Stimulated activated CD8-positive, alpha-beta memory T cell treated with anti-CD3 and anti-CD28 coated beads, Interleukin-4, amount 100 ng/mL, for 48 hours (primary cell): ENCODE measurements at regions not wholly inside any gene's neighbourhood (a gene's known extent, or its start where the extent isn't known, plus 50 kb on each side); places are given as distances from the start of the nearest gene placed in this dataset.

ENCODE experiments used
- DNase-seq: peaks from one replicate; pipeline ENCODE4 v3.0.0-alpha.2; 2020

DNA sequence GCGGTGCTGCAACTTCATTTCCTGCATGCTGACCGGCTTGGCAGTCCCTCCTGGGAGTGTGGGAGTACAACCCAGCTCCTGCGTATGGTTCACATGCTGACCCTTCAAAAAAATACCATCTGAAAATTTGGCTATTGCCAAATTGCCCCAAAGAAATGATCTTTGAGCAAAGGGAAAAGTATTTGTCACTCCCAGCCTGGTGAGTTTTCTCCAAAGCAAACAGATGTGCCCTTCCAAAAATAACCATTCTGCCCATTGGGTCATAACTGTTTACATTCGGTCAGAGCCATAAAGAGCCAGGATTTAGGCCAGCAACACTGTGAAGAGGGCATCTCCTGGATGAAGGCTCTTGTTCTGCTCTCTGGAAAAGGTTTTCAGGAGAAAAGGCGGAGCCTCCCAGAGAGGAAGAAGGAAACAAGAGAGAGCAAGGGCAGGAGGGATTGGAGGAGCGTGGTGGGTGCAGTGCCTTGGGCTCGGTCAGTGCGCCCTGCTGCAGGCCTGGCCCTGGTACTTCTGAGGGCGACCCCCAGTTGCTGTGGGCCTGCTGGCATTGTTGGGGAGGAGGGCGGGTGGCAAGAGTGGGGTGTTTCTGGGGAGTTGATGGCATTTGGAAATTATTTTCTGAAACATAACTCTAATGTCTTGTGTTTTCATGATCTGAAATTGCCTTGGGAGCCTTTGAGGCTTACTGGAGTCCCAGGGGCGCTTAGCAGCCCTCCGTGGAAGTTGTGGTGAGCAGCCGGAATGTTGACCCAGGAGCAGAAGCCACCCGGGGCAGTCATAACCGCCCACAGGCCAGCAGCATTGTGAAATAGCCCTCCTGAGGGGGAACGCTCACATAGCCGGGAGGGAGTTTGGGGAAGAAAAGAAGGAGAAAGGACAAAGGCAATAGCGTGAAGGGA is 248.4 kb downstream of the MYLK4 start:
- DNase-seq, result no peak

DNA sequence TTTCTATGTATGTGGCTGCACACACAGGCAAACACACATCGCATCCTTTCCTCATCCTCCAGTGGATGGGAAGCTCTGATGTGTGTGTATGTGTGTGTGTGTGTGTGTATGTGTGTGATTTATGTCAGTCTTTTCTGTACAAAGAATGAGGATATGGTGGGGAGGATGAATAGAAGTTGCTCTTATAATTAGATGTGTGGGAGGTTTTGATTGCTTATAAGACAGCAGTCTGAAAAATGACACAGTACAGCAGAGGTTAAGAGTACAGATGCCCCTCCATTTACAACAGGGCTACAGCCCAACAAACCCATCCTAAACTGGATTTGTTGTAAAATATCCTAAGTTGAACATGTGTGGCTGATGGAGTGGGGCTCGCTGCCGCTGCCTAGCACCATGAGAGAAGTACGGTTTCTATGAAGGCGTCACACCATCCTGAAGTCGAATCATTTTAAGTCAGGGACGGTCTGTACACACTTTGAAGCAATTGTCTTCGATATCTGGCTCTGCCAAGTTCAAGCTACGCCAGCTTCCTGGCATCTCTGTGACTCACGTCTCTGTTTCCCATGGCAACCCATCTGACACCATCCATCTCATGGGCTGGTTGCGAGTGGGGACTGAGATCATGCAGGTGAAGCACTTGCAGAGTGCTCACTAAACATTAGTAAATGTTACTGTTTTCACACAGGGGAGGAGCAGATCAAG is 252.6 kb downstream of the MYLK4 start:
- DNase-seq, result no peak

DNA sequence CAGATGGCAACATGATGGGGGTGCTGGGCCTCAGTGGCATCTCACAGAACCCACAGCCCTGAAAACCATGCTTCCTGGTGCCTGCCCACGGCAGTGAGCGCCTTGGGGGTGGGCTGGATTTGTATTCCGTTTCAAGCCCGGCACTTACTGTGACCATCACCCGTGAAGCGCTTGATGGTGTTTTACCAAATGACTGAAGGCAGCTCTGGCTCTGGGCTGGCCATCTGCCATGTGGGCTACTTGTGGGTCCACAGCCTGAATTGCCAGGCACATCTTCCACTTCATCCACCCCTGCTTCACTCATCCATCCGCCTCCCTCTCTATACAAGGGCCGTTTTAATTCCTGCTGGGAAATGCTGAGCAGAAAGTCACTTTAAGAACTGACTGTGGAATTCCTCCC is 250.9 kb upstream of the GMDS start:
- DNase-seq, result no peak

DNA sequence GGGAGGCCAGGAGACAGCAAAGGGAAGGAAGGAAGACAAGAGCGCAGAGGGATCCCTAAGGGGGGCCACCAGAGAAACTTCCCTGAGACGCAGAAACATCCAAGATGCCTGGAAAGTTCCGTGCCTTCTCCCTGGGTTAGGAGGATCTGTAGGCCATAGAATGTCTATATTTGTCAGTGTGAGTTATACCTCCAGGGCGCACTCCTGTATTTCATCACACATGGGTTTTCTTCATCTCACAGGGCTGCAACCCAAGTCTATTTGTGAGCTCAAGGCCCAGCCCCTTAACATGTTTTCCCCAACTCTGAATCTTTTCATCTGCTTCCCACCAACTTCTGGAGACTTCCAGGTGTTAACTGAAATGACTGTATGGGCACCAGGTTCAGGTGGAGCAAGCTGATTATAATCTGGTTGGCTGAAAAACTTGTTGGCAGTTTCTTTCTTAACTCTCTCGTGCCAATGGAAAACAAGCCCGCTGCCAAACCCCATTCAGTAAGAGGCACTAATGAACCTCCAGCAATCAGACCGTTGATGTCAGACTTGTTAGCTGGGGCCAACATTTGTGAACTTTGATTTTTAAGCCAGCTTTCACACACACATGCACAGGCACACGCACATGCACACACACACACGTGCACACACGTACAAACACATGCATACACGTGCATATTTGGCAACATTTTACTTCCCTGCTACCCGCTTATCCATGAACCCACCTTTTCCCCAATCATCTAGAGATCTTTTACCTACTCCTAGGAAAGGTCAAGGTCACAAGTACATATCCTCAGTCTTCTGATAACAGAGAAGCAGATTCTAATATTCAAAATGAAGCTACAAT is 247.5 kb upstream of the GMDS start:
- DNase-seq, result no peak

DNA sequence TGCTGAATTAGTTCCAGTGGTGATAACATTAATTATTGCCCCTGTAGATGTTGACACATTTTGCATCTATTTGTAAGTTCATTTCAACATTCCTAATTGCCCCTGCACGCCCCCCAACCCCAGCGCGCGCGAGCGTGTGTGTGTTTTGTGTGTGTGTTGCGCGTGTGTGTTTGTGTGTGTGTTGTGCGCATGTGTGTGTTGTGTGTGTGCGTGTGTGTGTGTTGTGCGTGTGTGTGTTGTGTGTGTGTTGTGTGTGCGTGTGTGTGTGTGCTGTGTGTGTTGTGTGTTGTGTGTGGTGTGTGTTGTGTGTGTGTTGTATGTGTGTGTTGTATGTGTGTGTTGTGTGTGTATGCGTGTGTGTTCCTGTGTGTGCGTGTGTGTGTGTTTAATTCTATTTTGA is 245.7 kb upstream of the GMDS start:
- DNase-seq, result no peak

DNA sequence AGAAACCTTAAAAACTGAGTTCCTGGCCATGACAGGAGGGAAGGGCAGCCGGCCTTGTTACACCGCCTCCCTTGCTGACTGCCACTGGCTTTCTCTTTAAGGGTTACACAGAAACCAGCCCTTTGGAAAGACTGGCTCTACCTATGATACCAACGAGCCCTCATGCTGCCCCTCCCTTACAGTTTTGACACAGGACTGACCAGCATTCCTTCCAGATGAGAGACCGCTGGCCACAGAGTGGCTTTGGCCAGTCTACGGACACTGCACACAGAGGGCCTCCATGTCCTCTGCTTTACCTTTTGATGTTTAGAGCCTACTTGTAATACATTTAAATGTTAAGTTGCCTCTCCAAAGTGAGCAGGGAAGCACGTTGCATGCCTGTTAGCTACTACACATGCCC is 243.2 kb upstream of the GMDS start:
- no peak for DNase-seq

DNA sequence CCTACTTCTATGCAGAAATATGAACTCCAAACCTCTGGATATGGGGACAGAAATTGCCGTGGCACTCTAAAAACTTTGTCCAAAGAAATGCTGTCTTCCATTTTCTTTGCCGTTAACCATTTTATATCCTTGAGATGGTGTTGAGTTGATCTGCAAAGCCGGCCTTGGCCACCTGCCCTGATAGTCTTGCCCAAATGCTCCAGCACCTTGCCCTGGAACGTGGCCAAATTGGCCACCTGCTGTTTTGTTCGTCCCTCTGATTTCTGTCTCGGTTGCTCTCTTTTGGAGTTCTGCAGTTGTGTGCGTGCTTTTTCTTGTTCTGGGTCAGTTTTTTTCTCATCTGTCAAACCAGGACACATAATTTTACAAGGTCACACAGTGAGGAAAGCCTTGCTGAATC is 239.7 kb upstream of the GMDS start:
- no peak for DNase-seq

DNA sequence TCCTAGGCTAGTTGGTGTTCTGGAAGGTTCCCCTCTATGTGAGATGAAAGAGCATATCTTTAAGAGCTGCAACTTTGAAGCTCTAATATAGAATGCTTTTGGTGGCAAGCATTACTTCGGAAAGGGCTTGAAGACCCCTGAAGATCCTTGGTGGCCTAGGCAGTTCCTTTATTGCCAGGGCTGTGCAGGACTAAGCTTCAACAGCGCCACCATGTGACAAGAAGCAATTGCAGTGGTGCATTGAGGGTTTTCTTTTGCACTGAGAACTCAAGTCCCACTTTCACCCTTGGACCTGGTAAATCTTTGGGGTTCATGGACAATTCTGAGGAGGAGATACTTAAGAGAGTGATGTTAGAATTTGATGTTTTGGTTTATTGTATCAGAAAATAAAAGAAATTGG is 237.4 kb upstream of the GMDS start:
- DNase-seq, result no peak

DNA sequence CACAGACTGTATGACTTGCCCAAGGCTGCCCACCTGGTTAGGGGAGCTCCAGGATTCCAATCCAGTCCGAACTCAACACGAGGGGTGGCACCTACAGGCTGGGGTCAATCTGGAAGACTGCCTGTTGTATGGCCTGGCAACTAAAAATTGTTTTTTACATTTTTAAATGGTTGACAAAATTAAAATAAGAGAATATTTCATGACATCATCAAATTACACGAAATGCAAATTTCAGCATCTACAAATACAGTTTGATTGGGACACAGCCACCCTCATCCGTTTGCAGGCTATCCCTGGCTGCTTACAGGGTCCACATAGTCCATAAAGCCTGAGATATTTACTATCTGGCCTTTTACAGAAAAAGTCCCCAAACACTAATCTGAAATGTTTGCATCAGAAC is 235.9 kb upstream of the GMDS start:
- DNase-seq, result no peak

DNA sequence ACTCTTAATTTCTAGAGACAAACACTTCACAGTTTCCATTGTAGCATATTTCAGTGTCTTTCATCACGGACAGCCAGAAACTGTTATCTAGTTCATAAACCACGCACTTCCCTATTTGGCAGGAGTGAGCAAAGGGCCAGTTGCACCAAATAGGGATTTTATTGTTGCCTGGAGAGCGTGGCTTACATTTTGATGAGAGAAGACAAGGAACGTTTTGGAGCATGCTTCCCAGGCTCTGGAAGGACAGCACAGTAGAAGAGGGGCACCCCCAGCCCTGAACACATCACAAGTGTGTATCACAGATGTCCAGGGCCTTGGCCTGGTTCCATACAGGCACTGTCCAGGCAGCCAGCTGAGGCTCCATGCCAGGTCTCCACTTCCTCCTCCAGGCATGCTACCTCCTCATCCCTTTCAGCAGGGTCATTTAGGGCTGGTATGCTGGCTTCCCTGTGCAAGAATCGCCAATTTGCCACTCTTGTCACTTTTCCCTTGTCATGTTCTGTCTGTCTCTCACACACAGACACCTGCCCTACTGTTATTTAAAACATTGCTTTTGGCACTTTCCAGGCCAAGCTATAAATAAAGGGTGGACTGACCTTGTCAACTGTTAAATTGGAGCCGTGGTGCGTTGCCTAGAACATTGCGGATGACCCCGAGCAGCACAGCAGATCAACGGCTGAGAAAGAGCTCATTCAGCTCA is 235.0 kb upstream of the GMDS start:
- no peak for DNase-seq

DNA sequence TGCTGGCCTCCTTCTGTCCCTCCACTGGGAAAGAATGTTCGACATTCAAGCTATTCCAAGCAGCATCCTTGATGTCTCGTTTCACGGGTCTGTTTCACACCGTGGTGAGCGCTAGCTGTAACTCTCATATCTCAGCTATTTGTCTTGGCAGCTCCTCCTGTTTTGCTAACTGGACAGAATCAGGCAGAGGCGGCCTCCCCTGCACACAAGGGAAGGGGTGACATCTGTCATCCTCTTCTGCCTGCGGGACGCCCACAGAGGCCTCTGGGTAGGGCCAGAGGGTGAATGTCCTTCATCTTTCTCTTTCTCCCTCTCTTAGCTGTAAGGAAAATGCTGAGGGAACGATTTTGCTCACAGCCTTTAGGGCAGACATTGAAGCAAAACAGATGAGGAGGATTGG is 232.8 kb upstream of the GMDS start:
- DNase-seq, result no peak

DNA sequence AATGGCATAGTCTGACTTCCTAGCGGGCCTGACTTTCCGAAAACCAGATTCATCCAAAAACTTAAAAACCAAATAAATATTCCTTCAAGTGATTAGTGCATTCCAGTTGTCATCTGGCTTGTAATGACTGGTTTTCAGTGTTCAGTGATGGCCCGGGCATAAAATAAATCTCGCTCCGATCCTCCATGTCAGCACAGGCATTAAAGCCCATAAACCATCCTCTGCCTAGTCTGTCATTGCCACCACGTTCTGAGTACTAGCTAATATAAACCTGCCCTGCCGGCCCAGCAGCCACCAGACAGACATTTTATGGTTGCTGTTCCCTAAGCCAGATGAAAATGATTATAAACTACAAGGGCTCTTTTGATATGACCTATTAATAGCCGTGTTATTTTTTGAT is 232.3 kb upstream of the GMDS start:
- no peak for DNase-seq

DNA sequence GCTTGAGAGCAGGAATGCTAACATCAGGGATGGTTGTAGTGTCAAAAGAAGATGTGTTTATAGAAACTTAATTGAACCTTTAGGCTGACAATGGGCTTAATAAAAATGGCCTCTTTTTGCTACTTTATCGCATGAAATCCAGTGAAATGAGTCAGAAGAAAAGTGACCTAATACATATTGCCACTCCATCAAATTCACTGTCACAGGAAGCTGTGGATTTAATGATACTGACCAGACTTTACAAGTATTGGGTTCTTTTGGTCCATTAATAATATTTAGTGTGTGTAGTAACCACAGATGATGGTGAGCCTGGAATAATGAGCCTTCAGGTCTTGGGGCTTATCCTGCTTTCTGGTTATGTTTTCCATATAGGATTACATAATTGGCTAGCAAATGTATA is 231.8 kb upstream of the GMDS start:
- DNase-seq, result no peak

DNA sequence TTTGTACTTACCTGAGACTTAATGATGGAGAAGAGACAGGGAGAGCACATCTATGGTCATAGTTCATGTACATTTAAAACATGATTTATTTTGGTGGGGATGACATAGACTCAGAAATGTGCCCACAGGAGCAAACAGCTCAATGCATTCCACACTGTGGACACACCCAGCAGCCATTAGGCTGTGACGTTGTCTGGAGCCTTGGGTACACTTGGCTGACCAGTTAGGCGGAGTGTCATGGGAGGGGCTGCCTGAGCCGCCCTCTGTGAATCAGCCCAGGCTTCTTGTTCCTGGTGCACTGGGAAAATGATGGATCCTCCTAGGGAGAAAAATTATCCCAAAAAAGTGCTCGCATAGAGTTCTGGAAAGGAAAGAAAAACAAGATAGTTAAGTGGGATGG is 231.0 kb upstream of the GMDS start:
- DNase-seq, result no peak

DNA sequence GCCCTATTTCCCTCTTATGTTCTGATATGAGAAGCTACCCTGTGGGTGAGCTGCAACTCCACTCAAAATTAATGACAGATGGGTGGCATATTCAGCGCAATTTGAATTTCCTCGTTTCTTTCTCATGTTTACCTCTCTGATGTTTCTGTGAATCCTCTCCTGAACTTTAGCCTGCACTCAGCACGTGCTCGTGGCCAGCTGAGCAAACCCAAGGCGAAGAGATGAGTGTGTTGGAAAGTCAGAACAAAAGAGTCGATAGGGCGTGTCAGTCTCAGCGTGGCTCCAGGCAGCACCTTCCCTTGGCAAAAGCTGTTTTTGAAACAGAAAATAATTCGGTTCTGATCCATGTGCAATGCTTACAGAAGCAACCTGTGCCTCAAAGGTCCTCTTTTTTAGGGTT is 226.1 kb upstream of the GMDS start:
- DNase-seq, result no peak

DNA sequence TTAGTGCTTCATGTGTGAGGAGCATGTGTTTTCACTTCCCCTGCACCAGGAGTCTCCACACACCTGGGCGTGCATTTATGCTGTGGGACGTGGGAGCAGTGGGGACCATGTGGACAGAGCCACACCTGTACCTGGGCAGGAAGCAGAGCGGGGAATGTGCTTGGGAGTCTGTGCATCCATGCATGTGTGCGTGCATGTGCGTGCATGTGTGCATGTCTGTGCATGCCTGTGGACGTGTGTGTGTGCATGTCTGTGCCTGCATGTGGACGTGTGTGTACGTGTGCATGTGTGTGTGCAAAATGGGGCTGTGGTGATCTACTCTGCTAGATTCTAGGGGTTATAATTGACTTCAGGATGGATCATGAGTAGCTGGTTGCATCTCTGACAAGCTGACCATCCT is 224.0 kb upstream of the GMDS start:
- no peak for DNase-seq

DNA sequence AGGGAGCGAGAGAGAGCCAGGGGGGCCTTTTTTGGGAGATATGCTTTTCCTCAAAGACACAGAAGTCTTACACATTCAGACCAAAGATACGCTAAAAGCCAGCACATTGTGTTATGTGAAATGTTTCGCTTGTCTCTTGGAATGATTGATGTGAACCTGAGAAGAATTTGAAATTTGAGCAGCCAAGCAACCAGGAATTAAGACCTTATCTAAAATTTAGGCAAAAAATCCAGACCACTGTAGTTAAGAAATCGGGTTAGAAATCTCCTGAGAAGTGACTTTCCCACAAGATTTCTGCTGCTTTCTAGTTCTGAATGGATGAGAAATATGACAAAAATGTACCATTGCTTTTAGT is 223.2 kb upstream of the GMDS start:
- DNase-seq, result no peak

DNA sequence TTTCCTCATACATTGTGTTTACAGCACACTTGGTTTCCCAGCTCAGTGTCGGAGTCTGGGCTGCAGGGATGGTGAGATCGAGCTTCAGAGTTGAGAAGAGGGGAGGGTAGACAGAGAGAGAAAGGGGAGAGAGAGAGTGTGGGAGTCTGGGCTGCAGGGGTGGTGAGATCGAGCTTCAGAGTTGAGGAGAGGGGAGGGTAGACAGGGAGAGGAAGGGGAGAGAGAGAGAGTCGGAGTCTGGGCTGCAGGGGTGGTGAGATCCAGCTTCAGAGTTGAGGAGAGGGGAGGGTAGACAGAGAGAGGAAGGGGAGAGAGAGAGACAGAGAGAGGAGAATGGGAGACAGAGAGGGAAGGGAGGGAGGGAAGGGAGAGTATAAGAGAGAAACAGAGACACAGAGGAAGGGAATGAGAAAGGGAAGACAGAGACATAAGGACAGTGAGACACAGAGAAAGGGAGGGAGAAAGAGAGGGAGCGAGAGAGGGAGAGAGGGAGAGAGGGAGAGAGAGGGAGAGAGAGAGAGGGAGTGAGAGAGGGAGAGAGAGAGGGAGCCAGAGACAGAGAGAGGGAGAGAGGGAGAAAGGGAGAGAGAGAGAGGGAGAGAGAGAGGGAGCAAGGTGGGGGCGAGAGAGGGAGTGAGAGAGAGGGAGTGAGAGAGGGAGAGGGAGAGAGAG is 222.7 kb upstream of the GMDS start:
- no peak for DNase-seq

DNA sequence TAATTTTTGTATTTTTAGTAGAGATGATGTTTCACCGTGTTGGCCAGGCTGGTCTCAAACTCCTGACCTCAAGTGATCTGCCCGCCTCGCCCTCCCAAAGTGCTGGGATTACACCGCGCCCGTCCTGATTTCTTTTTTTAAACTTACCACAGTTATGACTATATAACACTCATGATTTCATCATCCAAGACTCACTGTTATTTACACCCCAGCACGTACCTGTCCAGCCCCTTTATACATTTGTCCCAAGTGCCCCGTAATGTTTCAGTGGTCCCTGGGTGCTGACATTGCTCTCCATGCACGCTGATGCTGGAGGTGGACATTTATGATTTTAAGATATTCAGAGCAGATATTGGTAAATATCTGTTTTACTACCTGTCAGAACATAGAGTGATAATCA is 219.9 kb upstream of the GMDS start:
- DNase-seq, result no peak

DNA sequence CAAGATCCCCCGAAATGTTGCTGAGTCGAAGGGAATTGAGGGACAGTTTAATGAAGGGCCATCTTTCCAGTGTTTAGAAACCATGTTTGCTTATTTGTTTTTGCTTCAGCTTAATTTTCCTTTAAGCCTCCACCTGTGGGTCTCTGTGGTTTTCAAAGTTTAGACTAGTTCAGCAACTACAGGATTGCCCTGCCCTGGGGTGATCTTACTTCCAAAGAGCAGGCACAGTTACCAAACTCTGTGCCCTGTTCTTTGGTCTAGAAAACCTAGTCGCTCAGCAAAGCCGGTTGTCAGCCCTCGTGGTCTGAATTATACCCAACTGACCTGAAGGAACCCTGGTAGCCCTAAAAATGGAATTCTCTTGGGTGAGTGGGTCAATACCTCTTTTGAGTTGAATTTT is 219.2 kb upstream of the GMDS start:
- no peak for DNase-seq

DNA sequence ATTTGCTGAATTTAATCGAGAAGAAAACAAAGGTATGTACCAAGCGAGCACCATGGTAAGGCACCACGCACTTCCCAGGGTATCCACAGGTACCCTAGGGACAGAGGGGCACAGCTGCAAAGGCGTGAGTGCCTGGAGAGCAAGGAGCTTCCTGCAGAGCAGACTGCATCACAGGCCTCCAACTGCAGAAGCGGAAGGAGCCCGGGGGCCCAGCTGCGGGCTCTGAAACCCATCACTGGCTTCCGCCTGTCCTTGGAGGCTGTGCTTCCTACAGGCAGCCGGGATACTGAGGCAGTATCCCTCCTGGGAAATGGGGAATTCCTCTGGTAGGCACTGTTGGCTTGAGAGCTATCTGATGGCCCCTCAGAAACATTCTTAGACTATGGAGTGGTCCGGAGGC is 217.4 kb upstream of the GMDS start:
- no peak for DNase-seq

DNA sequence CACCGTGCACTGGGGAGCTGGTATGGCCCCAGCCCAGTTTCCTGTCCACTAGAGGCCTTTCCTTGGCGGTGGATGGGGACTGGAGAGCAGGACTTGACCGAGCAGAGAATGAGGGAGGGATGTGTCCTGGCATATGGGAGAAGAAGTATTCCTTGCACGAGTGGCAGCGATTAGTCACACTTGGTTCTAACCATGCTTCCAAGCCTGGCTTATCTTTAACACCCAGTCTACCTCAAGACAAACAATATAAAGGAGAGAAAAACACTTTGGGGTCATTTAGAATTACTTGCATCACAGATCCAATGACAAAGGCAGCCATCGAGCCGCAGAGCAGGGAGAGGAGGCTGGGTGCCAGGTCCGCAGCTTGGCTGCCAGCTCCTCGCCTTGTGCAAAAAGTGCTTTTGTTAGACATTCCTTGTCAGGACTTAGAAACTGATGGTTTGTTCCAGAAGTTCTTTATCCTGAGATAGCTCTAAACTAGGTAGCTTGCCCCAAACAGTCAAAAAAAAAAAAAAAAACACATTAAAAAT is 214.9 kb upstream of the GMDS start:
- no peak for DNase-seq
